A673 (cell line): ENCODE measurements at regions not wholly inside any gene's neighbourhood (a gene's known extent, or its start where the extent isn't known, plus 50 kb on each side); places are given as distances from the start of the nearest gene placed in this dataset.
"Not testable (repeated sequence)": the region's sequence is repeated elsewhere in the genome, so short reads cannot be mapped to it uniquely, and the experiment has no call there.

ENCODE experiments used
- BruUV-seq: library from RNA; stranded (reverse); fragments of 400-500 nt; replicated peaks from 2 replicates; lab custom pipeline; 2021; lab: Mats Ljungman, UMichigan
- CTCF ChIA-PET: fragments of 300-600 bp; sonication (Branson Sonifier 250); formaldehyde crosslinking; loops from one replicate; lab custom pipeline; 2022; ENCODE audit warnings: antibody characterized with exemption; lab: Charles Lee
- POLR2A ChIA-PET: fragments of 300-600 bp; sonication (Branson Sonifier 250); formaldehyde crosslinking; loops from one replicate; lab custom pipeline; 2022; ENCODE audit warnings: antibody characterized with exemption; ENCODE audit not compliant: low non-redundant PET; lab: Charles Lee
- DNase-seq: peaks from one replicate; pipeline ENCODE4 v3.0.0-alpha.2; 2015; ENCODE audit warnings: low spot score
- H3K27ac ChIP-seq: fragments of 200-600 bp; sonication (generic); 2 replicates; pipeline ENCODE4 v1.5.1; 2016; ENCODE audit warnings: mixed run types, low read depth, mild to moderate bottlenecking, mixed read lengths, antibody characterized with exemption, low read length; ENCODE audit not compliant: poor library complexity, severe bottlenecking
- H3K27me3 ChIP-seq: fragments of 200-600 bp; sonication (generic); replicated peaks from 2 replicates; pipeline ENCODE4 v1.6.1; 2017; ENCODE audit warnings: mixed run types, low read depth, mild to moderate bottlenecking, mixed read lengths, antibody characterized with exemption, low read length; ENCODE audit not compliant: insufficient read depth, poor library complexity
- H3K36me3 ChIP-seq: fragments of 200-600 bp; sonication (generic); 2 replicates; pipeline ENCODE4 v1.6.1; 2016; ENCODE audit warnings: mixed run types, mild to moderate bottlenecking, mixed read lengths, antibody characterized with exemption, low read length; ENCODE audit not compliant: insufficient read depth, poor library complexity, severe bottlenecking
- H3K4me1 ChIP-seq: fragments of 200-600 bp; sonication (generic); 2 replicates; pipeline ENCODE4 v1.6.1; 2017; ENCODE audit warnings: mixed run types, mild to moderate bottlenecking, mixed read lengths, antibody characterized with exemption, low read length; ENCODE audit not compliant: insufficient read depth, poor library complexity, severe bottlenecking
- H3K4me3 ChIP-seq: fragments of 200-600 bp; sonication (generic); 2 replicates; pipeline ENCODE4 v1.5.1; 2016; ENCODE audit warnings: low read depth, mixed run types, mild to moderate bottlenecking, mixed read lengths, low read length; ENCODE audit not compliant: poor library complexity, severe bottlenecking
- H3K9me3 ChIP-seq: fragments of 200-600 bp; sonication (generic); 2 replicates; pipeline ENCODE4 v1.6.1; 2016; ENCODE audit warnings: mixed run types, low read depth, mild to moderate bottlenecking, mixed read lengths, antibody characterized with exemption, low read length; ENCODE audit not compliant: poor library complexity, severe bottlenecking
- CTCF ChIP-seq: fragments of 300-800, 200-600 bp; sonication (generic); conservative IDR thresholded peaks from 2 replicates; pipeline ENCODE4 v1.5.1; 2017; ENCODE audit warnings: low read depth, mild to moderate bottlenecking, antibody characterized with exemption, low read length, moderate library complexity, mixed read lengths
- EZH2 ChIP-seq: fragments of 200-600 bp; sonication (generic); IDR thresholded peaks from 2 replicates; pipeline ENCODE4 v1.6.1; 2017; ENCODE audit warnings: borderline replicate concordance, low read depth, mild to moderate bottlenecking, mixed read lengths, antibody characterized with exemption, low read length; ENCODE audit not compliant: poor library complexity, severe bottlenecking
- intact Hi-C: fragments of 100-400 bp; cut with micrococcal nuclease; formaldehyde crosslinking; loops from one replicate; pipeline ENCODE4 v1.10.0; 2022; ENCODE audit not compliant: unreplicated experiment

- intact Hi-C loops = no loop called here
- H3K36me3 ChIP-seq = no peaks in the 10 kb centered on the region
- H3K4me3 ChIP-seq = no peak overlapping the region
- BruUV-seq = no TSS peak
- no peak overlapping the region for H3K27ac ChIP-seq
- no peaks in the 10 kb centered on the region for H3K4me1 ChIP-seq
- CTCF ChIA-PET = no interaction called here
- POLR2A ChIA-PET = no interaction called here
- DNase-seq = no peak
- no peaks in the 10 kb centered on the region for H3K9me3 ChIP-seq
- H3K27me3 ChIP-seq = no peaks in the 10 kb centered on the region
- no peak for TF ChIP-seq CTCF
- no peak for TF ChIP-seq EZH2
Measured at GRCh38 chr5:156053056-156053455, 273.9 kb upstream of the SGCD start.

GRCh38 chr5:156076912-156077311 lies 250.1 kb upstream of the SGCD start:
- Histone ChIP-seq H3K9me3 (peaks cover 10% of the 10 kb centered on the region), H3K27ac (no peak overlapping the region), H3K27me3 (no peaks in the 10 kb centered on the region), H3K4me1 (no peaks in the 10 kb centered on the region), H3K4me3 (no peak overlapping the region), H3K36me3 (no peaks in the 10 kb centered on the region)
- TF ChIP-seq EZH2 = no peak
- TF ChIP-seq CTCF = no peak
- DNase-seq = no peak
- POLR2A ChIA-PET = no interaction called here
- intact Hi-C loops = no loop called here
- BruUV-seq = no TSS peak
- CTCF ChIA-PET = no interaction called here

GRCh38 chr5:156087577-156088110 lies 239.3 kb upstream of the SGCD start:
- no TSS peak for BruUV-seq
- no peak for DNase-seq
- no peaks in the 10 kb centered on the region for H3K27me3 ChIP-seq
- POLR2A ChIA-PET = no interaction called here
- TF ChIP-seq EZH2 (no peak), CTCF (no peak)
- no peaks in the 10 kb centered on the region for H3K4me1 ChIP-seq
- no peak overlapping the region for H3K4me3 ChIP-seq
- no peak overlapping the region for H3K27ac ChIP-seq
- CTCF ChIA-PET = no interaction called here
- H3K9me3 ChIP-seq = no peaks in the 10 kb centered on the region
- intact Hi-C loops = no loop called here
- H3K36me3 ChIP-seq = no peaks in the 10 kb centered on the region

GRCh38 chr5:156089955-156090940 lies 236.7 kb upstream of the SGCD start:
- H3K36me3 ChIP-seq, POLR2A ChIA-PET, DNase-seq, H3K4me1 ChIP-seq, H3K9me3 ChIP-seq, CTCF ChIA-PET, BruUV-seq, intact Hi-C loops, H3K4me3 ChIP-seq, H3K27me3 ChIP-seq, H3K27ac ChIP-seq: not testable (repeated sequence)
